ENCODE measurements at regions not wholly inside any gene's neighbourhood (a gene's known extent, or its start where the extent isn't known, plus 50 kb on each side); places are given as distances from the start of the nearest gene placed in this dataset.

DNA sequence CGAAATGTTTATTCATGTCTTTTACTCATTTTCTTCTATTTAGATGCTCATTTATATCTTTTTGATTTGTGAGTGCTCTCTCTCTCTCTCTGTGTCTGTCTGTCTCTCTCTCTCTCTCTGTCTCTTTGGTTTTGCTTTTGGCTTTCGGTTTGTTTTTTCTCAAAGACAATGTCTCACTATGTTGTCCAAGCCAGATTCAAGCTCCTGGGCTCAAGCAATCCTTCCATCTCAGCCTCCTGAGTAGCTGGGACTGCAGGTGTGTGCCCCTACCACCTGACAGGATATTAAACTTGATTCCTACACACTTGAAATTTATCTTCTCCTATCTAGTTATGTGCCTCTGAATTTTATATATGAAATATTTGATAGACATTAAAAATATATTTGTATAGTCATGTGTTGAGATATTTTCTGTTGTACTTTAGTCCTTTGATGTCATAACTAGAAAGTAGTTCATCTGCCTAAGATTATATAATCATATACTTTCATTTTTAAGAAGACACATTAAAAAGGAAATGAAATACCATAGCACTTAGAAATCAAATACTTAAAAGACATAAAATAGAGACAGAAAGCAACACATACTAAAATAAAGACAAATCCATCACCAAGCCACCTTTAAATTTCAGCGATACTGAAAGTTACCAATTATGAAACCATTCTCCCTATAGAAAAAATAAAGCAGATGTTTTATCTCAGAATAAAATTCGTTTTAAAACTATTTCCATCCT is 68.1 kb upstream of the SFMBT2 start:
- TF ChIP-seq, protein P1, sequence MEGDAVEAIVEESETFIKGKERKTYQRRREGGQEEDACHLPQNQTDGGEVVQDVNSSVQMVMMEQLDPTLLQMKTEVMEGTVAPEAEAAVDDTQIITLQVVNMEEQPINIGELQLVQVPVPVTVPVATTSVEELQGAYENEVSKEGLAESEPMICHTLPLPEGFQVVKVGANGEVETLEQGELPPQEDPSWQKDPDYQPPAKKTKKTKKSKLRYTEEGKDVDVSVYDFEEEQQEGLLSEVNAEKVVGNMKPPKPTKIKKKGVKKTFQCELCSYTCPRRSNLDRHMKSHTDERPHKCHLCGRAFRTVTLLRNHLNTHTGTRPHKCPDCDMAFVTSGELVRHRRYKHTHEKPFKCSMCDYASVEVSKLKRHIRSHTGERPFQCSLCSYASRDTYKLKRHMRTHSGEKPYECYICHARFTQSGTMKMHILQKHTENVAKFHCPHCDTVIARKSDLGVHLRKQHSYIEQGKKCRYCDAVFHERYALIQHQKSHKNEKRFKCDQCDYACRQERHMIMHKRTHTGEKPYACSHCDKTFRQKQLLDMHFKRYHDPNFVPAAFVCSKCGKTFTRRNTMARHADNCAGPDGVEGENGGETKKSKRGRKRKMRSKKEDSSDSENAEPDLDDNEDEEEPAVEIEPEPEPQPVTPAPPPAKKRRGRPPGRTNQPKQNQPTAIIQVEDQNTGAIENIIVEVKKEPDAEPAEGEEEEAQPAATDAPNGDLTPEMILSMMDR (IDR thresholded peaks at IDR 0.05; ENCODE audit: low read length), result no peak
- TF ChIP-seq EZH2 (optimal IDR thresholded peaks at IDR 0.05; ENCODE audit: low read depth, low read length), result no peak

Measured in MM.1S (cell line).